Liver (tissue), 3 donors: ENCODE measurements at regions not wholly inside any gene's neighbourhood (a gene's known extent, or its start where the extent isn't known, plus 50 kb on each side); places are given as distances from the start of the nearest gene placed in this dataset.

Source experiments
- CTCF ChIP-seq: fragments of 150-350 bp; IDR thresholded peaks from 2 replicates; pipeline ENCODE4 v1.5.1; 2017; ENCODE audit warnings: improper control_type of control experiment, low read depth, low read length; ENCODE audit not compliant: missing input control
- FOXA1 ChIP-seq: IDR thresholded peaks from 2 replicates; pipeline ENCODE4 v1.6.1; 2016; ENCODE audit warnings: antibody characterized with exemption
- RAD21 ChIP-seq, 2 donors: IDR thresholded peaks; 2 replicates each; pipeline ENCODE4 v1.6.1; 2016; ENCODE audit warnings: antibody characterized with exemption in 2 of 2, mild to moderate bottlenecking in 2 of 2
- REST ChIP-seq: IDR thresholded peaks from 2 replicates; pipeline ENCODE4 v1.6.1; 2016; ENCODE audit warnings: antibody characterized with exemption, mild to moderate bottlenecking
- TF ChIP-seq, protein P1 (sequence below): IDR thresholded peaks from 2 replicates; pipeline ENCODE4 v1.6.1; 2016; ENCODE audit warnings: antibody characterized with exemption
- donor health status: healthy.
- donor health status: healthy.

GRCh38 chr15:94587113-94587512 is 355.8 kb downstream of the MCTP2 start:
- TF ChIP-seq, protein P1, sequence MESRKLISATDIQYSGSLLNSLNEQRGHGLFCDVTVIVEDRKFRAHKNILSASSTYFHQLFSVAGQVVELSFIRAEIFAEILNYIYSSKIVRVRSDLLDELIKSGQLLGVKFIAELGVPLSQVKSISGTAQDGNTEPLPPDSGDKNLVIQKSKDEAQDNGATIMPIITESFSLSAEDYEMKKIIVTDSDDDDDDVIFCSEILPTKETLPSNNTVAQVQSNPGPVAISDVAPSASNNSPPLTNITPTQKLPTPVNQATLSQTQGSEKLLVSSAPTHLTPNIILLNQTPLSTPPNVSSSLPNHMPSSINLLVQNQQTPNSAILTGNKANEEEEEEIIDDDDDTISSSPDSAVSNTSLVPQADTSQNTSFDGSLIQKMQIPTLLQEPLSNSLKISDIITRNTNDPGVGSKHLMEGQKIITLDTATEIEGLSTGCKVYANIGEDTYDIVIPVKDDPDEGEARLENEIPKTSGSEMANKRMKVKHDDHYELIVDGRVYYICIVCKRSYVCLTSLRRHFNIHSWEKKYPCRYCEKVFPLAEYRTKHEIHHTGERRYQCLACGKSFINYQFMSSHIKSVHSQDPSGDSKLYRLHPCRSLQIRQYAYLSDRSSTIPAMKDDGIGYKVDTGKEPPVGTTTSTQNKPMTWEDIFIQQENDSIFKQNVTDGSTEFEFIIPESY = no peak
- TF ChIP-seq CTCF = no peak
- TF ChIP-seq FOXA1 = no peak
- TF ChIP-seq REST = no peak
- TF ChIP-seq RAD21 (IDR thresholded peaks at IDR 0.05) = no peak
